GM13976 (cell line): ENCODE measurements at regions not wholly inside any gene's neighbourhood (a gene's known extent, or its start where the extent isn't known, plus 50 kb on each side); places are given as distances from the start of the nearest gene placed in this dataset.

Experiments
- DNase-seq: peaks from one replicate; pipeline ENCODE4 v3.0.0; 2012; ENCODE audit warnings: low spot score
- in situ Hi-C: fragments of 300-500 bp; cut with MboI; formaldehyde crosslinking; loops from one replicate; pipeline ENCODE4 v1.12.0; 2022; ENCODE audit warnings: low sequenced_read_pairs, mixed read lengths, inconsistent platforms; ENCODE audit not compliant: unreplicated experiment
- TF ChIP-seq, protein P1 (sequence below): IDR thresholded peaks from 2 replicates; pipeline ENCODE4 v1.5.1; 2012; ENCODE audit warnings: borderline replicate concordance, mild to moderate bottlenecking; ENCODE audit not compliant: insufficient read depth; ENCODE audit errors: extremely low read depth, missing control alignments, control extremely low read depth

DNA sequence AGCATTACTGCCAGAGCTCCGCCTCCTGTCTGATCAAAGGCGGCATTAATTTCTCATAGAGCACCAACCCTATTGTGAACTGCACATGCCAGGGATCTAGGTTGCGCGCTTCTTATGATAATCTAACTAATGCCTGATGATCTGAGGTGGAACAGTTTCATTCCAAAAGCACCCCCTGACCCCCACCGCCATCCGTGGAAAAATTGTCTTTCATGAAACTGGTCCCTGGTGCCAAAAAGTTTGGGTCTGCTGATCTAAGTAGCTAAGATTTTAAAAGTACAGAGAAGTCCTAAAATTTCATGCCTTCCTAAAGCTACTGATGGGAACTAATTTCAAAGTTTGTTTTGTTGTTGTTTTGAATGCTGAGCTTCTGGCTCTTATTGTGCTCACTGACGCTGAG is 281.6 kb downstream of the PRL start:
- TF ChIP-seq, protein P1, sequence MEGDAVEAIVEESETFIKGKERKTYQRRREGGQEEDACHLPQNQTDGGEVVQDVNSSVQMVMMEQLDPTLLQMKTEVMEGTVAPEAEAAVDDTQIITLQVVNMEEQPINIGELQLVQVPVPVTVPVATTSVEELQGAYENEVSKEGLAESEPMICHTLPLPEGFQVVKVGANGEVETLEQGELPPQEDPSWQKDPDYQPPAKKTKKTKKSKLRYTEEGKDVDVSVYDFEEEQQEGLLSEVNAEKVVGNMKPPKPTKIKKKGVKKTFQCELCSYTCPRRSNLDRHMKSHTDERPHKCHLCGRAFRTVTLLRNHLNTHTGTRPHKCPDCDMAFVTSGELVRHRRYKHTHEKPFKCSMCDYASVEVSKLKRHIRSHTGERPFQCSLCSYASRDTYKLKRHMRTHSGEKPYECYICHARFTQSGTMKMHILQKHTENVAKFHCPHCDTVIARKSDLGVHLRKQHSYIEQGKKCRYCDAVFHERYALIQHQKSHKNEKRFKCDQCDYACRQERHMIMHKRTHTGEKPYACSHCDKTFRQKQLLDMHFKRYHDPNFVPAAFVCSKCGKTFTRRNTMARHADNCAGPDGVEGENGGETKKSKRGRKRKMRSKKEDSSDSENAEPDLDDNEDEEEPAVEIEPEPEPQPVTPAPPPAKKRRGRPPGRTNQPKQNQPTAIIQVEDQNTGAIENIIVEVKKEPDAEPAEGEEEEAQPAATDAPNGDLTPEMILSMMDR: no peak
- in situ Hi-C loops: no loop called here
- no peak for DNase-seq

DNA sequence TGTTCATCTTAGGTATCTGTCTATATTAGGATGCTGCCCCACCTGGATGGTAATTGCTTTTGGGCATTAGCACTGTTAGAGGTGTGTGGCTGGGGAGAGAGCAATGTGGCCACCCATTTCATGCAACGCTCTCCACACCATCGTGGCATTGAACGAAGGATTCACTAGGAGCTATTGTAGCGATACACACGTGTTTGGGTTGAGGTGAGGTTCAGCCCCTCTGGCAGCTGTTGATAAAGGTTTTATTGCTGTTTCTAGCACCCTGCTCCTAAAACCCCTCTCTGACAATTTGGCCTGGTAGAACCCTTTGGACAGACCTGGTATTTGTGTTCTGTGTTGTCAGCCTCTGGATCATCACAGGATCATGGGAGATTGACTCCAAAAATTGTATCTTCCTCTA is 280.9 kb downstream of the PRL start:
- TF ChIP-seq, protein P1: no peak
- in situ Hi-C loops: no loop called here
- no peak for DNase-seq

DNA sequence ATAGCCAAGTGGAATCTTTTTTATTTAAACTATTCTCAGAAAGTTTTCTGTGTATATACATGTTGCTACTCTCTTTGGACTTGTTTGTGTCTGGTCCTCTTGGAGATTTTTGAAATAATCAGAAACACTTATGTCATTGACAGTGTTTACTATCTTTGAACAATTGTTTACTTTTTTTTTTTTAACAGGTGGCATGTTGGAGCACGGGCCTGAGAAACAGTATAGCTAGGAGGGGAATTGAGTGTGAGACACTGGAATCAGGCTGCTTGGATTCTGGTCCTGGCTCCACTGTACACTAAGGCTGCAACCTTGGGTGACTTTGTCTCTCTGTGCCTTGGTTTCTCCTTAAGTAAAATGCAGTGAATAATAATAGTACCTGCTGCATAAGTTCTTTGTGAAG is 279.6 kb downstream of the PRL start:
- in situ Hi-C loops: no loop called here
- TF ChIP-seq, protein P1: no peak
- no peak for DNase-seq

DNA sequence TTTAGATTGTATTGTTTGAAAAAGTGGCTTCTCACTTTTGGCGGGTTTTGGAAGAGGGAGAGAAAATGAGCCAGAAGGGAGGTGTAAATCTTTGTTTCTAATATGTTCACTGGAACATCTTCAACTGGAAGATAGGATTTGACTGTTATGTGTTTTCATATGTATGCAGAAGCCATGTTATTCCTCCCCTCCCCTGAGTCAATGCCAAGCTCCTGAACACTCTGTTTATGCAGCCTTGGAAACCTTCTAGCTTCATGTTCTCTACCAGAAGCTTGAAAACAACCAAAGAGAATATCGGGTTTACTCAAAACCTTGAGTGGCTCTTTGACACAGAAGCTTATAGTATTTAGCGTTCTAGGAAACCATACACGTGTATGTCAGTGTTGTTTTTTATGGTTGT is 279.1 kb downstream of the PRL start:
- TF ChIP-seq, protein P1: no peak
- in situ Hi-C loops: no loop called here
- no peak for DNase-seq

DNA sequence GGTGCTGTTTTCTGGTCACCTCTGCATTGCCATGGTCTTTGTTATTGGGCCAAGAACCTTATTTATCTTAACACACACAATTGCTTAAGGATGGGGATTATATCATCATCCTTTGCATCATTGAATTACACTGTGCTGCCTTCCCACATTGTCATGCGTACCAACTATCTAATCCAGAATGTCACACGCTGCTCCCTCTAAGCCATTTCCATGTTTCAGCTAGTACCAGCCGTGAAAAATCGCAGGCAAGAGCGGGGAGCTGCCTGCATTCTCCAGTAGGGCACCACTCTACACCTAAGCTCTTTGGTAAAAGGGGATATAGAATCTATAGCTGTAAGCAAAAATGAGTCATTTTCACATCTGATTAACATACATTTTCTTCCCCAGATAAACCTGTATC is 277.0 kb downstream of the PRL start:
- TF ChIP-seq, protein P1: no peak
- no peak for DNase-seq
- in situ Hi-C loops: no loop called here

DNA sequence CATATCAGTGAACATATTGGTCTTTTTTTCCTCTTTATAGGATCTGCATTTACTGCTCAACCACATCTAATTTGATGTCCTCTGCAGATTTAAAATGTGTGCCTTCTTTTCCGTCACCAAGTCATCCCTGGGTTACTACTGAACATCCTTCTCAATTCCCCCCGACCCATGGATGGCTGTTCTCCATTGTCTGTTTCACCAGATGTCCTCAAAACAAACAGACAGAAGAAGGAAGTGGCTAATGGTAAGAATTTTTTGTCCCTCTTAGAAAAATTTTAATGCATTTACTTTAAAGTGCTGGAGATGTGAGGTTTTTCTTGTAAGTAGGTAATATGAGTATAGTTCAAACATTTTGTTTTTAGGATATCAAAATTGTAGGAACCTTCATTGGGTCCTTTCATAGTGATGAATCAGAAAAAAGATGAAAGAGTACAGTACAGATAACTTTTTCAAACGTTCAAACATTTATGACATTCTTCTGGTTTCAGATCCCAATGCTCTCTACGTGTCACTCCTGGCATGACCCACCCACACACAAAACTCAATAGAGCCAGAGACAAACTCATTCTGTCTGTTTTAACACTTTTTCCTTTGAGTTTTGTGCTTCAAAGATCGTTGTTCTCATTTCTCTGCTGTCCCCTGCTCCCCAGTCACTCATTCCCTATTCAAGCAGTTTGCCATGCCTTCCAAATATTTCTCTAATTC is 276.4 kb downstream of the PRL start:
- in situ Hi-C loops: no loop called here
- TF ChIP-seq, protein P1: no peak
- no peak for DNase-seq
